ENCODE measurements at regions not wholly inside any gene's neighbourhood (a gene's known extent, or its start where the extent isn't known, plus 50 kb on each side); places are given as distances from the start of the nearest gene placed in this dataset.

GRCh38 chr17:14942526-14943190 lies 322.5 kb downstream of the PMP22 start:
- TF ChIP-seq POLR2A (IDR thresholded peaks at IDR 0.05): no peak
- TF ChIP-seq CTCF (IDR thresholded peaks at IDR 0.05): no peak
- H3K36me3 ChIP-seq: no peaks in the 10 kb centered on the region
- DNase-seq: no peak
- H3K4me1 ChIP-seq: no peaks in the 10 kb centered on the region
- no peak overlapping the region for H3K27ac ChIP-seq
- H3K27me3 ChIP-seq: no peaks in the 10 kb centered on the region
- H3K4me3 ChIP-seq: no peak overlapping the region
- H3K9me3 ChIP-seq: no peaks in the 10 kb centered on the region

- no peak overlapping the region for H3K27ac ChIP-seq
- no peaks in the 10 kb centered on the region for H3K36me3 ChIP-seq
- DNase-seq: no peak
- H3K27me3 ChIP-seq: no peaks in the 10 kb centered on the region
- no peaks in the 10 kb centered on the region for H3K9me3 ChIP-seq
- H3K4me1 ChIP-seq: no peaks in the 10 kb centered on the region
- no peak overlapping the region for H3K4me3 ChIP-seq
- TF ChIP-seq CTCF (IDR thresholded peaks at IDR 0.05): no peak
- no peak for TF ChIP-seq POLR2A (IDR thresholded peaks at IDR 0.05)
Observed at GRCh38 chr17:14940938-14941265, 324.2 kb downstream of the PMP22 start.

- H3K4me1 ChIP-seq: no peaks in the 10 kb centered on the region
- DNase-seq: no peak
- no peak for TF ChIP-seq CTCF (IDR thresholded peaks at IDR 0.05)
- TF ChIP-seq POLR2A (IDR thresholded peaks at IDR 0.05): no peak
- H3K4me3 ChIP-seq: no peak overlapping the region
- H3K27me3 ChIP-seq: no peaks in the 10 kb centered on the region
- H3K36me3 ChIP-seq: no peaks in the 10 kb centered on the region
- H3K9me3 ChIP-seq: no peaks in the 10 kb centered on the region
- no peak overlapping the region for H3K27ac ChIP-seq
Observed at GRCh38 chr17:14940108-14940937, 324.8 kb downstream of the PMP22 start.

- H3K27me3 ChIP-seq: no peaks in the 10 kb centered on the region
- H3K27ac ChIP-seq: no peak overlapping the region
- H3K36me3 ChIP-seq: no peaks in the 10 kb centered on the region
- DNase-seq: no peak
- H3K4me3 ChIP-seq: no peak overlapping the region
- TF ChIP-seq POLR2A (IDR thresholded peaks at IDR 0.05): no peak
- no peak for TF ChIP-seq CTCF (IDR thresholded peaks at IDR 0.05)
- no peaks in the 10 kb centered on the region for H3K4me1 ChIP-seq
- H3K9me3 ChIP-seq: no peaks in the 10 kb centered on the region
Observed at GRCh38 chr17:14935845-14936485, 329.2 kb downstream of the PMP22 start.

- no peak overlapping the region for H3K27ac ChIP-seq
- H3K4me1 ChIP-seq: no peaks in the 10 kb centered on the region
- no peak overlapping the region for H3K4me3 ChIP-seq
- no peaks in the 10 kb centered on the region for H3K9me3 ChIP-seq
- DNase-seq: no peak
- H3K27me3 ChIP-seq: no peaks in the 10 kb centered on the region
- no peak for TF ChIP-seq POLR2A (IDR thresholded peaks at IDR 0.05)
- TF ChIP-seq CTCF (IDR thresholded peaks at IDR 0.05): no peak
- no peaks in the 10 kb centered on the region for H3K36me3 ChIP-seq
Observed at GRCh38 chr17:14935139-14935841, 329.8 kb downstream of the PMP22 start.

All from Peyer's patch (tissue), 4 donors.